PC-3 (cell line): ENCODE measurements at regions not wholly inside any gene's neighbourhood (a gene's known extent, or its start where the extent isn't known, plus 50 kb on each side); places are given as distances from the start of the nearest gene placed in this dataset.
"Not testable (repeated sequence)": the region's sequence is repeated elsewhere in the genome, so short reads cannot be mapped to it uniquely, and the experiment has no call there.

ENCODE experiments used
- CTCF ChIP-seq: fragments of 300-600 bp; sonication (generic); conservative IDR thresholded peaks from 2 replicates; pipeline ENCODE4 v1.5.1; 2017; ENCODE audit warnings: antibody characterized with exemption, low read depth, mild to moderate bottlenecking, low read length
- EZH2 ChIP-seq: fragments of 300-600 bp; sonication (generic); IDR thresholded peaks from one replicate; pipeline ENCODE4 v1.6.1; 2017; ENCODE audit warnings: antibody characterized with exemption, mild to moderate bottlenecking, low read length; ENCODE audit not compliant: unreplicated experiment
- EZH2phosphoT487 ChIP-seq: fragments of 300-600 bp; sonication (generic); IDR thresholded peaks from 2 replicates; pipeline ENCODE4 v1.6.1; 2018; ENCODE audit warnings: mild to moderate bottlenecking, antibody characterized with exemption, low read length, borderline replicate concordance

DNA sequence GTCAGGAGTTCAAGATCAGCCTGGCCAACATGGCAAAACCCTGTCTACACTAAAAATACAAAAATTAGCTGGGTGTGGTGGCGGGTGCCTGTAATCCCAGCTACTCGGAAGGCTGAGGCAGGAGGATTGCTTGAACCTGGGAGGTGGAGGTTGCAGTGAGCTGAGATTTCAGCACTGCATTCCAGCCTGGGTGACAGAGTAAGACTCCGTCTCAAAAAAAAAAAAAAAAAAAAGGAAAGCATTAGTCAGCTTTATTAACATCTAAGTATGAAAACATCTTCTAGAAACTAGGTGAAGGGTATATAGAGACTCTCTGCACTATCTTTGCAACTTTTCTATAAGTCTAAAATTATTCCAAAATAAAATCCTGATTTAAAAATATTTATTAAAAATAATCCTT lies 152.2 kb downstream of the BLID start:
- TF ChIP-seq CTCF, EZH2, EZH2phosphoT487: not testable (repeated sequence)
